Activated CD8-positive, alpha-beta T cell treated with anti-CD3 and anti-CD28 coated beads, Interleukin-2, amount 10 ng/mL, durations not matched to agents 7 days and 5 days (primary cell): ENCODE measurements at regions not wholly inside any gene's neighbourhood (a gene's known extent, or its start where the extent isn't known, plus 50 kb on each side); places are given as distances from the start of the nearest gene placed in this dataset.
"Not testable (repeated sequence)": the region's sequence is repeated elsewhere in the genome, so short reads cannot be mapped to it uniquely, and the experiment has no call there.

Source experiments
- ATAC-seq: fragments of 150-1000 bp; cut with Tn5 transposase; one replicate; pipeline ENCODE4 v1.10.0; 2021; ENCODE audit warnings: moderate library complexity
- CTCF ChIA-PET: fragments of 350-600 bp; sonication (Branson Sonifier 250); formaldehyde crosslinking; loops from one replicate; lab custom pipeline; 2021; ENCODE audit warnings: antibody characterized with exemption; lab: Charles Lee
- POLR2A ChIA-PET: fragments of 350-600 bp; sonication (Branson Sonifier 250); formaldehyde crosslinking; loops from one replicate; lab custom pipeline; 2021; ENCODE audit warnings: antibody characterized with exemption; lab: Charles Lee
- DNase-seq: peaks from one replicate; pipeline ENCODE4 v3.0.0-alpha.2; 2020
- H3K27ac Mint-ChIP-seq: one replicate; pipeline ENCODE4 v1.8.0; 2021; ENCODE audit warnings: mild to moderate bottlenecking, mixed read lengths
- H3K27me3 Mint-ChIP-seq: one replicate; pipeline ENCODE4 v1.8.0; 2021; ENCODE audit warnings: low read depth, mixed read lengths
- H3K36me3 Mint-ChIP-seq: one replicate; pipeline ENCODE4 v1.8.0; 2021; ENCODE audit warnings: low read depth, mixed read lengths
- H3K4me1 Mint-ChIP-seq: one replicate; pipeline ENCODE4 v1.8.0; 2021; ENCODE audit warnings: low read depth, mixed read lengths
- H3K4me3 Mint-ChIP-seq: one replicate; pipeline ENCODE4 v1.8.0; 2021; ENCODE audit warnings: mild to moderate bottlenecking, mixed read lengths
- H3K9me3 Mint-ChIP-seq: one replicate; pipeline ENCODE4 v1.8.0; 2022; ENCODE audit warnings: mixed read lengths; ENCODE audit not compliant: insufficient read depth

GRCh38 chr18:49692906-49693716, 120.2 kb downstream of the ACAA2 start:
- no peak overlapping the region for H3K4me3 Mint-ChIP-seq
- peaks cover 6% of the 10 kb centered on the region for H3K4me1 Mint-ChIP-seq
- no peaks in the 10 kb centered on the region for H3K36me3 Mint-ChIP-seq
- CTCF ChIA-PET = no interaction called here
- no peak for DNase-seq
- peaks cover 17% of the 10 kb centered on the region for H3K27me3 Mint-ChIP-seq
- POLR2A ChIA-PET = no interaction called here
- ATAC-seq = no peak
- no peak overlapping the region for H3K27ac Mint-ChIP-seq
- H3K9me3 Mint-ChIP-seq = no peaks in the 10 kb centered on the region

GRCh38 chr18:49691177-49691608, 122.1 kb downstream of the ACAA2 start:
- peaks cover 6% of the 10 kb centered on the region for H3K4me1 Mint-ChIP-seq
- ChIA-PET POLR2A (interaction anchor here (0.6 kb wide), 1 partner anchor 23 kb away, joined by 3 read pairs; no protein-coding TSS in a partner anchor), CTCF (no interaction called here)
- no peak overlapping the region for H3K4me3 Mint-ChIP-seq
- H3K9me3 Mint-ChIP-seq = no peaks in the 10 kb centered on the region
- H3K27me3 Mint-ChIP-seq = peaks cover 11% of the 10 kb centered on the region
- H3K36me3 Mint-ChIP-seq = no peaks in the 10 kb centered on the region
- ATAC-seq = no peak
- no peak overlapping the region for H3K27ac Mint-ChIP-seq
- no peak for DNase-seq

- Mint-ChIP-seq H3K4me3 (no peak overlapping the region), H3K9me3 (no peaks in the 10 kb centered on the region), H3K36me3 (no peaks in the 10 kb centered on the region), H3K27ac (no peak overlapping the region), H3K4me1 (peaks cover 6% of the 10 kb centered on the region), H3K27me3 (peaks cover 7% of the 10 kb centered on the region)
- ATAC-seq (no peak), DNase-seq (no peak)
- POLR2A ChIA-PET = no interaction called here
- CTCF ChIA-PET = no interaction called here
These were observed 123.0 kb downstream of the ACAA2 start for GRCh38 chr18:49690312-49690711.

GRCh38 chr18:49685231-49685942, 123.5 kb downstream of the LIPG start:
- POLR2A ChIA-PET = no interaction called here
- DNase-seq = no peak
- Mint-ChIP-seq H3K4me3 (no peak overlapping the region), H3K27me3 (peaks cover 14% of the 10 kb centered on the region), H3K36me3 (no peaks in the 10 kb centered on the region), H3K27ac (no peak overlapping the region), H3K4me1 (no peaks in the 10 kb centered on the region), H3K9me3 (no peaks in the 10 kb centered on the region)
- no peak for ATAC-seq
- CTCF ChIA-PET = no interaction called here

- DNase-seq, H3K27me3 Mint-ChIP-seq, H3K4me3 Mint-ChIP-seq, H3K27ac Mint-ChIP-seq, H3K36me3 Mint-ChIP-seq, ATAC-seq, H3K4me1 Mint-ChIP-seq, POLR2A ChIA-PET, CTCF ChIA-PET, H3K9me3 Mint-ChIP-seq: not testable (repeated sequence)
These were observed 120.9 kb downstream of the LIPG start for GRCh38 chr18:49682803-49683190.

GRCh38 chr18:49682173-49682802, 120.4 kb downstream of the LIPG start:
- CTCF ChIA-PET = no interaction called here
- POLR2A ChIA-PET = no interaction called here

GRCh38 chr18:49681387-49681786, 119.5 kb downstream of the LIPG start:
- Mint-ChIP-seq H3K4me1 (no peaks in the 10 kb centered on the region), H3K9me3 (no peaks in the 10 kb centered on the region), H3K27ac (no peak overlapping the region), H3K4me3 (no peak overlapping the region), H3K27me3 (peaks cover 9% of the 10 kb centered on the region), H3K36me3 (no peaks in the 10 kb centered on the region)
- CTCF ChIA-PET = no interaction called here
- ATAC-seq = no peak
- DNase-seq = no peak
- POLR2A ChIA-PET = no interaction called here

More at GRCh38 chr18:49682173-49682802, 120.4 kb downstream of the LIPG start:
- Mint-ChIP-seq H3K27me3 (peaks cover 10% of the 10 kb centered on the region), H3K36me3 (no peaks in the 10 kb centered on the region), H3K9me3 (no peaks in the 10 kb centered on the region), H3K4me1 (no peaks in the 10 kb centered on the region), H3K4me3 (no peak overlapping the region), H3K27ac (no peak overlapping the region)
- no peak for ATAC-seq
- no peak for DNase-seq

GRCh38 chr18:49678440-49678839, 116.6 kb downstream of the LIPG start:
- H3K4me1 Mint-ChIP-seq = no peaks in the 10 kb centered on the region
- H3K9me3 Mint-ChIP-seq = no peaks in the 10 kb centered on the region
- ATAC-seq (no peak), DNase-seq (no peak)
- H3K4me3 Mint-ChIP-seq = no peak overlapping the region
- CTCF ChIA-PET = interaction anchor here (0.9 kb wide), 1 partner anchor 18 kb away, joined by 3 read pairs; no protein-coding TSS in a partner anchor
- no peak overlapping the region for H3K27ac Mint-ChIP-seq
- POLR2A ChIA-PET = no interaction called here
- H3K36me3 Mint-ChIP-seq = no peaks in the 10 kb centered on the region
- peaks cover 19% of the 10 kb centered on the region for H3K27me3 Mint-ChIP-seq

GRCh38 chr18:49677762-49678413, 116.0 kb downstream of the LIPG start:
- H3K27me3 Mint-ChIP-seq = peaks cover 19% of the 10 kb centered on the region
- ATAC-seq = no peak
- H3K27ac Mint-ChIP-seq = no peak overlapping the region
- H3K36me3 Mint-ChIP-seq = no peaks in the 10 kb centered on the region
- no peak overlapping the region for H3K4me3 Mint-ChIP-seq
- H3K4me1 Mint-ChIP-seq = no peaks in the 10 kb centered on the region
- POLR2A ChIA-PET = no interaction called here
- no peaks in the 10 kb centered on the region for H3K9me3 Mint-ChIP-seq
- DNase-seq = no peak
- CTCF ChIA-PET = no interaction called here

- no peak for ATAC-seq
- Mint-ChIP-seq H3K27ac (no peak overlapping the region), H3K4me1 (no peaks in the 10 kb centered on the region), H3K9me3 (no peaks in the 10 kb centered on the region), H3K4me3 (no peak overlapping the region), H3K27me3 (peaks cover 23% of the 10 kb centered on the region), H3K36me3 (no peaks in the 10 kb centered on the region)
- ChIA-PET CTCF (no interaction called here), POLR2A (no interaction called here)
- DNase-seq = no peak
These were observed 115.2 kb downstream of the LIPG start for GRCh38 chr18:49677081-49677480.

- Mint-ChIP-seq H3K27me3 (peaks cover 34% of the 10 kb centered on the region), H3K4me1 (no peaks in the 10 kb centered on the region), H3K36me3 (no peaks in the 10 kb centered on the region), H3K9me3 (no peaks in the 10 kb centered on the region), H3K4me3 (no peak overlapping the region), H3K27ac (no peak overlapping the region)
- CTCF ChIA-PET = no interaction called here
- POLR2A ChIA-PET = no interaction called here
- ATAC-seq = no peak
- no peak for DNase-seq
These were observed 111.4 kb downstream of the LIPG start for GRCh38 chr18:49673281-49673680.
